ENCODE measurements at regions not wholly inside any gene's neighbourhood (a gene's known extent, or its start where the extent isn't known, plus 50 kb on each side); places are given as distances from the start of the nearest gene placed in this dataset.

GRCh38 chr5:96340357-96340756 is 92.7 kb downstream of the PCSK1 start:
- DNase-seq (ENCODE audit: low read depth) = no peak

GRCh38 chr5:96339862-96340261 is 93.2 kb downstream of the PCSK1 start:
- no peak for DNase-seq (ENCODE audit: low read depth)
- H3K4me3 ChIP-seq (ENCODE audit: low read depth, low read length) = no peak overlapping the region

More at GRCh38 chr5:96340357-96340756, 92.7 kb downstream of the PCSK1 start:
- H3K4me3 ChIP-seq (ENCODE audit: low read depth, low read length) = no peak overlapping the region

GRCh38 chr5:96338624-96339415 is 94.2 kb downstream of the PCSK1 start:
- no peak overlapping the region for H3K4me3 ChIP-seq (ENCODE audit: low read depth, low read length)
- DNase-seq (ENCODE audit: low read depth) = peak; percentile 62

- DNase-seq (ENCODE audit: low read depth) = no peak
- no peak overlapping the region for H3K4me3 ChIP-seq (ENCODE audit: low read depth, low read length)
Observed at GRCh38 chr5:96338091-96338490, 95.0 kb downstream of the PCSK1 start.

GRCh38 chr5:96337048-96337781 is 95.8 kb downstream of the PCSK1 start:
- no peak for DNase-seq (ENCODE audit: low read depth)
- H3K4me3 ChIP-seq (ENCODE audit: low read depth, low read length) = no peak overlapping the region

GRCh38 chr5:96336351-96336985 is 96.6 kb downstream of the PCSK1 start:
- no peak overlapping the region for H3K4me3 ChIP-seq (ENCODE audit: low read depth, low read length)

GRCh38 chr5:96335873-96336272 is 97.2 kb downstream of the PCSK1 start:
- no peak overlapping the region for H3K4me3 ChIP-seq (ENCODE audit: low read depth, low read length)
- DNase-seq (ENCODE audit: low read depth) = no peak

More at GRCh38 chr5:96336351-96336985, 96.6 kb downstream of the PCSK1 start:
- peak; percentile 82 for DNase-seq (ENCODE audit: low read depth)

GRCh38 chr5:96333391-96333790 is 99.7 kb downstream of the PCSK1 start:
- H3K4me3 ChIP-seq (ENCODE audit: low read depth, low read length) = no peak overlapping the region
- DNase-seq (ENCODE audit: low read depth) = no peak

GRCh38 chr5:96332535-96333366 is 100.3 kb downstream of the PCSK1 start:
- H3K4me3 ChIP-seq (ENCODE audit: low read depth, low read length) = no peak overlapping the region

GRCh38 chr5:96331681-96332361 is 101.2 kb downstream of the PCSK1 start:
- no peak overlapping the region for H3K4me3 ChIP-seq (ENCODE audit: low read depth, low read length)
- no peak for DNase-seq (ENCODE audit: low read depth)

More at GRCh38 chr5:96332535-96333366, 100.3 kb downstream of the PCSK1 start:
- no peak for DNase-seq (ENCODE audit: low read depth)

- no peak overlapping the region for H3K4me3 ChIP-seq (ENCODE audit: low read depth, low read length)
- DNase-seq (ENCODE audit: low read depth) = no peak
Observed at GRCh38 chr5:96331210-96331609, 101.8 kb downstream of the PCSK1 start.

- DNase-seq (ENCODE audit: low read depth) = no peak
- H3K4me3 ChIP-seq (ENCODE audit: low read depth, low read length) = no peak overlapping the region
Observed at GRCh38 chr5:96330530-96331140, 102.4 kb downstream of the PCSK1 start.

- H3K4me3 ChIP-seq (ENCODE audit: low read depth, low read length) = no peak overlapping the region
- no peak for DNase-seq (ENCODE audit: low read depth)
Observed at GRCh38 chr5:96329886-96330529, 103.0 kb downstream of the PCSK1 start.

GRCh38 chr5:96329289-96329688 is 103.8 kb downstream of the PCSK1 start:
- no peak overlapping the region for H3K4me3 ChIP-seq (ENCODE audit: low read depth, low read length)
- no peak for DNase-seq (ENCODE audit: low read depth)

GRCh38 chr5:96327722-96328121 is 105.3 kb downstream of the PCSK1 start:
- no peak overlapping the region for H3K4me3 ChIP-seq (ENCODE audit: low read depth, low read length)
- DNase-seq (ENCODE audit: low read depth) = no peak

GRCh38 chr5:96326902-96327301 is 106.1 kb downstream of the PCSK1 start:
- H3K4me3 ChIP-seq (ENCODE audit: low read depth, low read length) = no peak overlapping the region
- DNase-seq (ENCODE audit: low read depth) = no peak

- DNase-seq (ENCODE audit: low read depth) = peak; percentile 78
- H3K4me3 ChIP-seq (ENCODE audit: low read depth, low read length) = no peak overlapping the region
Observed at GRCh38 chr5:96324708-96325107, 108.3 kb downstream of the PCSK1 start.

- DNase-seq (ENCODE audit: low read depth) = no peak
- H3K4me3 ChIP-seq (ENCODE audit: low read depth, low read length) = no peak overlapping the region
Observed at GRCh38 chr5:96322865-96323264, 110.2 kb downstream of the PCSK1 start.
